B cell (primary cell): ENCODE measurements at regions not wholly inside any gene's neighbourhood (a gene's known extent, or its start where the extent isn't known, plus 50 kb on each side); places are given as distances from the start of the nearest gene placed in this dataset.

Experiments used
- ATAC-seq: fragments of 200-7000 bp; cut with Tn5 transposase; one replicate; pipeline ENCODE4 v1.10.0; 2021; ENCODE audit warnings: low read depth, mild to moderate bottlenecking, moderate number of reproducible peaks, moderate library complexity
- CTCF ChIA-PET: fragments of 350-600 bp; sonication (Branson Sonifier 250); formaldehyde crosslinking; loops from one replicate; lab custom pipeline; 2021; ENCODE audit warnings: antibody characterized with exemption, inconsistent platforms; lab: Charles Lee
- POLR2A ChIA-PET: fragments of 350-600 bp; sonication (Branson Sonifier 250); formaldehyde crosslinking; loops from one replicate; lab custom pipeline; 2021; ENCODE audit warnings: antibody characterized with exemption; lab: Charles Lee
- DNase-seq: peaks from one replicate; pipeline ENCODE4 v3.0.0; 2013
- H2AFZ ChIP-seq: 2 replicates; pipeline ENCODE4 v1.6.1; 2012; ENCODE audit warnings: mild to moderate bottlenecking, low read depth, low read length; ENCODE audit not compliant: insufficient read depth, poor library complexity, severe bottlenecking
- H3K27ac ChIP-seq, 2 donors: 1 replicate in 1 of 2; 2 replicates in 1 of 2; pipeline ENCODE4 v1.5.1; 2012 to 2013; ENCODE audit warnings: low read length in 2 of 2, mild to moderate bottlenecking in 2 of 2, moderate library complexity in 1 of 2
- H3K27me3 ChIP-seq, 4 experiments: fragments of 200-600 bp in 1 of 4; sonication (generic) in 1 of 4; replicated peaks in 1 of 4; 1 replicate in 2 of 4; 2 replicates in 2 of 4; pipeline versions ENCODE4 v1.6.1 to v1.7.0; 2013 to 2016; ENCODE audit warnings: low read length in 3 of 4, mild to moderate bottlenecking in 2 of 4, mixed read lengths in 1 of 4, moderate library complexity in 1 of 4; ENCODE audit not compliant: insufficient read depth in 4 of 4, control insufficient read depth in 3 of 4; ENCODE audit errors: control extremely low read depth in 1 of 4
- H3K36me3 ChIP-seq, 2 experiments: replicated peaks in 1 of 2; 1 replicate in 1 of 2; 2 replicates in 1 of 2; pipeline versions ENCODE4 v1.6.1 to v1.7.1; 2013; ENCODE audit warnings: low read length in 1 of 2; ENCODE audit not compliant: insufficient read depth in 2 of 2, control insufficient read depth in 1 of 2; ENCODE audit errors: control extremely low read depth in 1 of 2, extremely low read depth in 1 of 2
- H3K4me1 ChIP-seq, 2 donors: fragments of 200-600 bp in 1 of 2; sonication (generic) in 1 of 2; 1 replicate in 1 of 2; 2 replicates in 1 of 2; pipeline versions ENCODE4 v1.5.1 to v1.6.1; 2013 to 2017; ENCODE audit warnings: low read length in 2 of 2; ENCODE audit not compliant: control insufficient read depth in 2 of 2, insufficient read depth in 2 of 2
- H3K4me2 ChIP-seq: replicated peaks from 2 replicates; pipeline ENCODE3; 2012; ENCODE audit warnings: mild to moderate bottlenecking, low read depth, low read length; ENCODE audit not compliant: poor library complexity, severe bottlenecking
- H3K4me3 ChIP-seq, 5 experiments: fragments of 200-600 bp in 1 of 5; sonication (generic) in 1 of 5; 1 replicate in 3 of 5; 2 replicates in 2 of 5; pipeline versions ENCODE4 v1.5.1 to v1.7.0; 2011 to 2016; ENCODE audit warnings: low read length in 4 of 5, mild to moderate bottlenecking in 4 of 5, low read depth in 2 of 5, control low read depth in 1 of 5, moderate library complexity in 1 of 5; ENCODE audit not compliant: insufficient read depth in 1 of 5; ENCODE audit errors: control extremely low read depth in 1 of 5, extremely low read depth in 1 of 5
- H3K79me2 ChIP-seq: fragments of 200-600 bp; sonication (generic); one replicate; pipeline ENCODE4 v1.6.0; 2016; ENCODE audit warnings: low read length; ENCODE audit not compliant: control insufficient read depth, insufficient read depth
- H3K9ac ChIP-seq: fragments of 200-600 bp; sonication (generic); 2 replicates; pipeline ENCODE4 v1.6.1; 2017; ENCODE audit warnings: mild to moderate bottlenecking, low read length, moderate library complexity
- H3K9me3 ChIP-seq, 3 donors: one replicate each; pipeline versions ENCODE4 v1.6.1 to v1.7.1; 2013; ENCODE audit warnings: low read length in 2 of 3; ENCODE audit not compliant: control insufficient read depth in 2 of 3, insufficient read depth in 1 of 3; ENCODE audit errors: control extremely low read depth in 1 of 3
- H4K20me1 ChIP-seq: 2 replicates; pipeline ENCODE4 v1.6.0; 2012; ENCODE audit warnings: mild to moderate bottlenecking, low read length; ENCODE audit not compliant: insufficient read depth, control insufficient read depth, poor library complexity, severe bottlenecking
- H3K27ac Mint-ChIP-seq: one replicate; pipeline ENCODE4 v1.8.0; 2021; ENCODE audit warnings: mixed read lengths
- H3K27me3 Mint-ChIP-seq: one replicate; pipeline ENCODE4 v1.8.0; 2021; ENCODE audit warnings: mixed read lengths
- H3K4me1 Mint-ChIP-seq: one replicate; pipeline ENCODE4 v1.8.0; 2021; ENCODE audit warnings: mixed read lengths
- H3K4me3 Mint-ChIP-seq: one replicate; pipeline ENCODE4 v1.8.0; 2021; ENCODE audit warnings: mixed read lengths
- H3K9me3 Mint-ChIP-seq: one replicate; pipeline ENCODE4 v1.8.0; 2022; ENCODE audit warnings: mixed read lengths; ENCODE audit not compliant: insufficient read depth
- EZH2 ChIP-seq: IDR thresholded peaks from 2 replicates; pipeline ENCODE4 v1.6.1; 2012; ENCODE audit warnings: borderline replicate concordance, low read depth, mild to moderate bottlenecking, moderate library complexity, low read length; ENCODE audit not compliant: insufficient read depth, poor library complexity, severe bottlenecking
- WGBS: methylation state at CpG from one replicate; pipeline ENCODE4 v1.1.5; 2013; ENCODE audit warnings: missing lambda C conversion rate; ENCODE audit not compliant: insufficient coverage; 5-methylcytosine and 5-hydroxymethylcytosine counted together
- intact Hi-C: fragments of 100-400 bp; cut with micrococcal nuclease; formaldehyde crosslinking; loops from one replicate; pipeline ENCODE4 v1.10.0; 2022
- TF ChIP-seq, protein P1 (sequence below): fragments of 200-600 bp; IDR thresholded peaks from one replicate; pipeline ENCODE4 v1.8.0; 2022; ENCODE audit warnings: antibody characterized with exemption, mild to moderate bottlenecking

DNA sequence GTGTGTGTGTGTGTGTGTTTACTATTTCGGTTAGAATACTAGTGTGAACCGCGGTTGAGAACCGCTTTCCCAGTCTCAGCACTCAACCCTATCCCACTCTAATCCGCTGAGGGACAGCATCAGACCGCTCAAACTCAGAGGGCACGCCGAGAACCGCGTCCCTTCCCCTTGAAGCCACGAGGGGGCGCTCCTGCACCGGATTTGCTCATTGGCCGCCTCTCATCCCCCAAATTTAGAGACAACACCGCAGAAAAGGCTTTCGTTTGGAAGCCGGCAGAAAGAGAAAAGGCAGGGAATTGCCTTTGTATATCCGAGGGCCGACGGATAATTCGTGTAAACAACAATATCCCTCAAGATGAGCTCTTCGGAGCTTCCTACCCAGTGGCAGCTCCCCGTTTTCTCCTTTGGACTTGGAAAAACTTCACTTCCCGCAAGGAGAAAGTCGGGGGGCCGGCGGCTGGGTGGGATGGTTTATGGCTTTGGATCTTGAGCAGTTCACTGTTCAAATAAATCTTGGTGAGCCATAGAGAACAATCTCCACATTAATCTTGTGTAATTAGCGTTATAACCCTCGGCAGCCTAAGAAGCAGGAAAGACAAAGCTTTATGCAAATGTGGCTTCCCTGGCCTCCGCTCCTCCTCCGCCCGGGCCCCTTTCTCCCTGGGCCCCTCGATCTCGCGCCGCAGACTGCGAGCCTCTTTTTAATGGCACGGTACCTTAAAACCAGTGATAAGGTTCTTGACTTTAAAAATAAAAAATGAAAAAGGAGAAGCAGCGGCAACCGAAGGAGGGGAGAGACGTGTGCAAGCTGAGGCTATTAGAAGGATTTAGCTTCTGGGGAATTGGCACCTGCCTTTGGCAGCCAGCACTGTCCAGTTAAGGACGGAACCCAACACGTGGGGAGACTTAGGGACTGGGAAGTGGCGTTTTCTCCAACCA lies 296.8 kb downstream of the PARP8 start:
- Mint-ChIP-seq H3K27me3 (peaks cover 60% of the 10 kb centered on the region), H3K4me1 (peaks cover 41% of the 10 kb centered on the region), H3K9me3 (no peaks in the 10 kb centered on the region), H3K27ac (no peak overlapping the region), H3K4me3 (peak overlapping the region; percentile 86)
- Histone ChIP-seq H3K4me3 (peak overlapping the region; percentile 31 to 68 (median 47)), H3K27me3 (peaks cover 1 to 62% (median 43%) of the 10 kb centered on the region in 4 experiments), H3K36me3 (no peaks in the 10 kb centered on the region), H3K9me3 (peaks cover 1 to 27% (median 2%) of the 10 kb centered on the region in 3 donors), H3K4me2 (peak overlapping the region; percentile 81), H3K27ac (no peak overlapping the region), H3K9ac (peak overlapping the region; percentile 69), H4K20me1 (no peaks in the 10 kb centered on the region), H3K4me1 (peaks cover 42 to 43% of the 10 kb centered on the region in 2 donors), H2AFZ (peak overlapping the region; percentile 63), H3K79me2 (no peaks in the 10 kb centered on the region)
- ChIA-PET POLR2A (no interaction called here), CTCF (interaction anchor here (0.5 to 1.5 kb wide), 6 partner anchors 20 to 1694 kb away, joined by 3 to 11 read pairs (median 4); no protein-coding TSS in a partner anchor)
- 2% methylated on average over 30 of the region's 44 CpGs for WGBS
- intact Hi-C loops: loop anchor here (10.0 kb wide), 1 partner anchor 1952 kb away; no protein-coding TSS in a partner anchor
- DNase-seq: peak; percentile 68
- peak; percentile 75 for ATAC-seq
- TF ChIP-seq, protein P1, sequence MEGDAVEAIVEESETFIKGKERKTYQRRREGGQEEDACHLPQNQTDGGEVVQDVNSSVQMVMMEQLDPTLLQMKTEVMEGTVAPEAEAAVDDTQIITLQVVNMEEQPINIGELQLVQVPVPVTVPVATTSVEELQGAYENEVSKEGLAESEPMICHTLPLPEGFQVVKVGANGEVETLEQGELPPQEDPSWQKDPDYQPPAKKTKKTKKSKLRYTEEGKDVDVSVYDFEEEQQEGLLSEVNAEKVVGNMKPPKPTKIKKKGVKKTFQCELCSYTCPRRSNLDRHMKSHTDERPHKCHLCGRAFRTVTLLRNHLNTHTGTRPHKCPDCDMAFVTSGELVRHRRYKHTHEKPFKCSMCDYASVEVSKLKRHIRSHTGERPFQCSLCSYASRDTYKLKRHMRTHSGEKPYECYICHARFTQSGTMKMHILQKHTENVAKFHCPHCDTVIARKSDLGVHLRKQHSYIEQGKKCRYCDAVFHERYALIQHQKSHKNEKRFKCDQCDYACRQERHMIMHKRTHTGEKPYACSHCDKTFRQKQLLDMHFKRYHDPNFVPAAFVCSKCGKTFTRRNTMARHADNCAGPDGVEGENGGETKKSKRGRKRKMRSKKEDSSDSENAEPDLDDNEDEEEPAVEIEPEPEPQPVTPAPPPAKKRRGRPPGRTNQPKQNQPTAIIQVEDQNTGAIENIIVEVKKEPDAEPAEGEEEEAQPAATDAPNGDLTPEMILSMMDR: peak; percentile 87
- TF ChIP-seq EZH2: no peak
